Epithelial cell of prostate (primary cell): ENCODE measurements at regions not wholly inside any gene's neighbourhood (a gene's known extent, or its start where the extent isn't known, plus 50 kb on each side); places are given as distances from the start of the nearest gene placed in this dataset.

Source experiments
- DNase-seq: peaks from one replicate; pipeline ENCODE4 v3.0.0-alpha.2; 2011; ENCODE audit warnings: low read depth, low spot score
- H3K27ac ChIP-seq: fragments of 450-650 bp; 2 replicates; pipeline ENCODE4 v1.5.1; 2017; ENCODE audit warnings: mild to moderate bottlenecking

DNA sequence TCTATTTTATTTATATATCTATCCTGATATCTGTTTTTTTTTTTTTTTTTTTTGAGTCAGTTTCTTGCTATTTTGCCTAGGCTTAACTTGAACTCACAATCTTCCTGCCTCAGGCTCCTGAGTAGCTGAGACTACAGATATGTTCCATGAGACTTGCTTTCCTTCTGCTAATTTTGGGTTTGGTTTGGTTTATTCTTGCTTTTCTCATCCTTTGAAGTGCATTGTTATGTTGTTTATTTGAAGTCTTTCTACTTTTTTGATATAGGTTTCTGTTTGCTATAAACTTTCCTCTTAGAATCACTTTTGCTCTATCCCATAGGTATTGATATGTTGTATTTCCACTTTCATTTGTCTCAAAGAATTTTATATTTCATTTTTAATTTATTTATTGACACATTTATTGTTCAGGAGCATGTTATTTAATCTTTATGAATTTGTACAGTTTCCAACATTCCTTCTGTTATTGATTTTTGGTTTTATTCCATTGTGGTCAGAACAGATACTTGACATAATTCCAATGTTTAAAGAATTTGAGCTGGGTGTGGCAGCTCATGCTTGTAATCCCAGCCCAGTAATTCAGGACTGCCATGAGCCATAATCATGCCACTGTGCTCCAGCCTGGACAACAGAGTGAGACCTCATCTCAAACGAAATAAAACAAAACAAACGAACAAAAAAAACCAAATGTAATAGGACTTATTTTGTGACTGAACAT, 62.3 kb upstream of the PLSCR4 start:
- DNase-seq: no peak
- H3K27ac ChIP-seq: peak overlapping the region; percentile 23

DNA sequence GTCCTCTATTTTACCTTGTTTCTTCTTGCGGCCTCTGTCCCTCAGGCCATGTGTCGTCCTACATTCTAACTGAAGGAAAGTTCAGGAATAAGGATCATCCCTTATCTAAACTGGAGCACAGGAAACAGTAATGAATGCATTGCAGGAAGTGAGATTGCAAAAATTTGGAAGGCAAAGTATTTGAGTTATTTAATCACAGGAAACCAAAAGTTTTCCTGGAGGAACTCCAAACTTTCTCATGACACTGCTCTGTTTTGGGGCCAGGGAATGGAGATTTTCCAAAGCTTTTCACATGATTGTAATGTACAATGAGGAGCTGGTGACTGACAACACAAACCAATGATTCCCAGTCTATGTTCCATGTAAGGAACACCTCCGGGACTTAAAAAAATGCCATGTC, 57.8 kb upstream of the PLSCR4 start:
- no peak for DNase-seq
- no peak overlapping the region for H3K27ac ChIP-seq

DNA sequence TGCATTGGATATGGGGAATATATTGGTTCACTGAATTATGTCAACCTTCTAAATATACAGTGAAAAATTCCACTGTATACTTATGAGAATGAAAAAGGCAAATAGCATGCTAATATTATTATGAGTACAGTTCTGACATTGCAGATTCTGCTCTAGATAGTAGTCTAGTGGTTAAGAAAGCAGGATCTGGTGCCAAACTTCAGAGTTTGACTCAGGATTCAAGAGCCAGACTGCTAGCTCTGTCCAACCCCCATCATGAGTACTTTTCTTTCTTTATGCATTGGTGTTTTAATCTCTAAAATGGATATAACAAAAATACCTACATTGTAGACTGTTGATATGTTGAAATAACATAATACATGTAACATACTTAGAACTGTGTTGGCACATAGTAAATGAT, 57.3 kb upstream of the PLSCR4 start:
- DNase-seq: no peak
- no peak overlapping the region for H3K27ac ChIP-seq

DNA sequence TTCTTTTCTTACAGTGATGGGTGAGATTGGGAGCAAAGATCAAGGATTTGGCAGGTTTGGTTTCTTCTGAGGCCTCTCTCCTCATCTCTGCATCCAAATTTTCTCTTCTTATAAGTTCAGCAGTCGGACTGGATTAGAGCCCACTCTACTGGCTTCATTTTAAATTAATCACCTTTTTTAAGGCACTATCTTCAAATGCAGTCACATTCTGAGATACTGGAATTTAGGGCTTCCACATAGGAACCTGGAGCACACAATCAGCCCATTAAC, 56.5 kb upstream of the PLSCR4 start:
- H3K27ac ChIP-seq: no peak overlapping the region
- no peak for DNase-seq

DNA sequence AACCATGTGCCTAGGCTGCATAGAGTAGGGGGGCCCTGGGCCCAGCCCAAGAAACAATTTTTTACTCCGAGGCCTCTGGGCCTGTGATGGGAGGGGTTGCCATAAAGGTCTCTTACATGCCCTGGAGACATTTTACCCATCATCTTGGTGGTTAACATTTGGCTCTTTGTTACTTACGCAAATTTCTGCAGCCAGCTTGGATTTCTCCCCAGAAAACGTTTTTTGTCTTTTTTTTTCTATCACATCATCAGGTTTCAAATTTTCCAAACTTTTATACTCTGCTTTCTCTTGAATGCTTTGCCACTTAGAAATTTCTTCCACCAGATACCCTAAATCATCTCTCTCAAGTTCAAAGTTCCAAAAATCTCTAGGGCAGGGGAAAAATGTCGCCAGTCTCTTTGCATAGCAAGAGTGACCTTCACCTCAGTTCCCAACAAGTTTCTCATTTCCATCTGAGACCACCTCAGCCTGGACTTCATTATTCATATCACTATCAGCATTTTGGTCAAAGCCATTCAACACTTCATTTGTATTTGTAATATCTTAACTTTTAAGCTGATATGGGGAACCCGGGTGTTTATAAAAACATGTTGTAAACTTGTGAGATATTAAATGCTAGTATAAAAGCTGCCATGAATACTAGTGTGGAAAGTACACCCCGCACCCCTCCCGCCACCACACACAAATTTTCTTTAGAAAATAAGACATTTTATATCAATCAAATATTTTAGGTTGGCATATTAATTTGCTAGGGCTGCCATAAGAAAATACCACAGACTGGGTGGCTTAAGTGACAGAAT, 56.0 kb upstream of the PLSCR4 start:
- no peak overlapping the region for H3K27ac ChIP-seq
- DNase-seq: no peak

DNA sequence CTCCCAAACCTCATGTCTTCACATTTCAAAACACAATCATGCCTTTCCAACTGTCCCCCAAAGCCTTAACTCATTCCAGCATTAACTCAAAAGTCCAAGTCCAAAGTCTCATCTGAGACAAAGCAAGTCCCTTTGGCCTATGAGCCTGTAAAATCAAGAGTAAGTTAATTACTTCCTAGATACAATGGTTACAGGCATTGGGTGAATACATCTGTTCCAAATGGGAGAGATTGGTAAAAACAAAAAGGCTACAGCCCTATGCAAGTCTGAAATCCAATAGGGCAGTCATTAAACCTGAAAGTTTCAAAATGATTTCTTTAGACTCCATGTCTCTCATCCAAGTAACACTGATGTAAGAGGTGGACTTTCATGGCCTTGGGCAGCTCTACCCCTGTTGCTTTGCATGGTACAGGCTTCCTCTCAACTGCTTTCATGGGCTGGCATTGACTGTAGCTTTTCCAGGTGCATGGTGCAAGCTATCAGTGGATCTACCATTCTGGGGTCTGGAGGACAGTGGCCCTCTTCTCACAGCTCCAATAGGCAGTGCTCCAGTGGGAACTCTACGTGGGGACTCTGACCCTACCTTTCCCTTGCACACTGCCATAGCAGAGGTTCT, 55.0 kb upstream of the PLSCR4 start:
- H3K27ac ChIP-seq: no peak overlapping the region
- no peak for DNase-seq

DNA sequence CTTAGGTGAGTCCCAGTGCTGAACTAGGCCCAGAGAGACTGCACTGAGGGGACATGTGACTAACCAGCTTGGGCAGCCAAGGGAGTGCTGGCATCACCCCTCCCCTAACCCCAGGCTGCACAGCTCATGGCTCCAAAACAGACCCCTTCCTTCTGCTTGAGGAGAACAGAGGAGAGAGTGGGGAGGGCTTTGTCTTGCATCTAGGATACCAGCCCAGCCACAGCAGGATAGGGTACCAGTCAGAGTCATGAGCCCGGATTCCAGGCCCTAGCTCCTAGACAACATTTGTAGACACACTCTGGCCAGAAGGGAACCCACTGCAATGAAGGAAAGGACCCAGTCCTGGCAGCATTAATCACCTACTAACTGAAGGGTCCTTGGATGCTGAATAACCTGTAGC, 49.9 kb upstream of the PLSCR4 start:
- no peak overlapping the region for H3K27ac ChIP-seq
- no peak for DNase-seq
